ELR (cell line): ENCODE measurements at regions not wholly inside any gene's neighbourhood (a gene's known extent, or its start where the extent isn't known, plus 50 kb on each side); places are given as distances from the start of the nearest gene placed in this dataset.

Experiments used
- DNase-seq: peaks from one replicate; pipeline ENCODE4 v3.0.0-alpha.2; 2015; ENCODE audit warnings: low read depth

DNA sequence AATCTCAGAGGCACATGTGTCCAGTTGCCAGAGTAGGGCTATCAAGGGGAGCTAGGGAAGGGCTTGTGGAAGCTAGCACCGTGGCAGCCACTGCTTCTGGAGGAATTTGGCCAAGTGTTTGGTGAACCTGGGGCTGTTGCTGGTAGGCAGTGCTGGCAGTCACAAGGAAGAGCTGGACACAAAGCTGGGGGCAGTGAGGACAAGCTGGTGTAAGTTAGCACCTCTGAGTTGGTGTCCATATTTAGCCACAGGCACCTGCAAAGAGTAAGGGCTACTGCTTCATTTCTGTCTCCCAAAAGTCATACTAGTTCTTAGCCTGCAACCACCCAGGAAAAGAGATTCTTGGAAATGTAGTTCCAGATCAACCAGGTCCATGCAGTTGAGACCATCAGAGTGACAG is 359.4 kb downstream of the CSNK1G3 start:
- no peak for DNase-seq

DNA sequence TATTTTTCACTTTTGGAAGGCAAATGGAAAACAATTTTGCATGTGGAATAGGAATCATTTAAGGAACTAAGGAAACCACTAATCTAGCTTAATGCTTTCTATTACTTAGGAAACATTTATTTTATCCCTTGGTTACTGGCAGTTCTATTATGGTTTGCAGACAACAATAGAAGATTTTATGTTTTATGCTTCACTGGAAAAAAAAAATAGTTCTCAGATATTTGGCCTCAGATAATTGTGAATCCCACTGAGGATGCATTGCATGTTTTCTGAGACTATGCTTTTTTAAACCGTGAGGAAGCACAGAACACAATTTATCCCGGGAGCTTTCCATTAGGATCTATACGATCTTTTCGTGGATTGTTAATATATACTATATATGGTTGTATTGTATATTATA is 356.9 kb downstream of the CSNK1G3 start:
- no peak for DNase-seq

DNA sequence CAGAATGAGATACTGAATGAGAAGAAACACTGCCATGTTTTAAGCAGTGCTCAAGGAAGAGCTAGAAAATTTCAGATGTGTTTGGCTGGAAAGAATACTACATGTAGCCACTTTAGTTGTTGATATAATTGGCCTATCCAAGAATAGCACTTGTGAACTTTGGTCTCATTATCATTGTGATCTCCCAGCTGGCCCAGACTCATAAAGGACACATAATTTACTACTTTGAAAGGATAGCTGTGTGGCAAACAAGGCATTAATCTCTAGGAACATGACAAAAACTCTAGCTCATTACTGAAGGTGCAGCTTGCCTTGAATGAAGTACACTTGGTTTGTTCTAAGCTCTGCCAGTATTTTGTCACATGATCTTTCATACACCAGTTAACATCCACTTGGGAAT is 356.3 kb downstream of the CSNK1G3 start:
- DNase-seq, result no peak

DNA sequence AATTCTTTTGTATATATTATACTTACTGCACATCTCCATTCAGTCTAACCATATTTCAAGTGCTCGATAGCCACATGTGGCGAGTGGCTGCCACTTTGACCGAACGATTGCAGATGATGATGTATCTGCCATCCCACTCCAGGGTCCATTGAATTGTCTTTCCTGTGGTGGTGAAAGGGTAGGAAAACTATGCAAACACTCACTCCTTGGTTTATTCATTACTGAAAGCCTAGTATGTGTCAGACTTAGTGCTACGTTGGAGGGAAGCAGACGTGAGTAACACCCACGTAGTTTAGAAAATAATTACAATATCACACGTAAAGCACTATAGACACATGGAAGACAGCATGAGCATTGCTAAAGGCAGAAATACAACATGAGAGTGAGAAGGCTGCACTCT is 353.7 kb downstream of the CSNK1G3 start:
- no peak for DNase-seq

DNA sequence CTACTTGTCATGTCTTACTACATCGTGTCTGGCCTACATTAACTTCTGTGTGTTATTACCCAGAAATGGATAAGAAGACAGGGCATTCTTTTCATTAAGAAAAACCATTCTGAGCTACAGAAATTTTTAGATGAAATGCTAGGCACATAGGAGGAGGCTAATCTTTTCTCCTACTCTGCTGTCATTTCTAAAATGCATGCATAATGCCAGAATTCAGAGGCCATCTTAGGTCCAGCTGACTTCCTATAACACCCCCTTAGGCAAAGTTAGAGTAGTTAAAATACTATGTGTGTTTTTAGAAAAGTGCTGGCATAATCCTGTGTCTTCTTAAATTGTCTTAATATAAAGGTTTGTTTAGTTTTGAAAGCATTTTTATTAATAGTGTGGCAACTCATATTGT is 352.6 kb downstream of the CSNK1G3 start:
- no peak for DNase-seq

DNA sequence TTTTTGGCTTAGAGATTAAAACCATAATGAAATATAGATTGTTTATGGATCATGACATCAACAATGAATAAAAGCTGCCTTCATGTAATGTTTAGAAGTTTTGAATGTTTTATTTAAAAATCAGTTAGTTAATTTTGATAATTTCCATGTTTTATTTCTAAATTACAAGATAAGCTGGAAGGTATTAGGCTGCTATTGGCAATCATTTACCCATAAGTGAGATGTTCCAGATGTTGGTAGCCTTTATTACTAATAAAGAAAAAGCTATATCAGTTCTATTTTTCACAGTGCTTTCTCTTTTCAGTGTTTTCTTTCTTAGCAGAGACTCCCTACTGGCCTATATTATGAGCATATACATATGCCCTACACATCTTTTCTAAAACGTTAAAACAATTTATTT is 347.0 kb downstream of the CSNK1G3 start:
- no peak for DNase-seq

DNA sequence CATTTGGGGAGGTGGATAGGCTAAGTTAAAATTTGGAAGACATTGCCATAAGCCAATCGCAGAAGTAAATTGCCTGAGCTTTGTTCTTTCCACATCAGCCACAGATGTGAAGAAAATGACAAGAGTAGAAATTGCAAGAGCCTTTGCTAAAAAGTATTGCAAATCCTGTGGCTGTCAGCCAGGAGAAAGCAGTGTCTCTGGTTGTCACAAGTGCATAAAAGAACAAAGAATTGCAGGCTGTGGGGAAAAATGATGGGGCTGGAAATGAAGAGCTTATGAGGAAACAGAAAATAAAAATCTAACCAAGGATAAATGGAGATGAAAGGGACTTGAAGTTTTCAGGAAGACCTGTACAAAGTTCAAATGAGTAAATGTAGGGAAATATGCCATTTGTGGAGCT is 344.8 kb downstream of the CSNK1G3 start:
- no peak for DNase-seq

DNA sequence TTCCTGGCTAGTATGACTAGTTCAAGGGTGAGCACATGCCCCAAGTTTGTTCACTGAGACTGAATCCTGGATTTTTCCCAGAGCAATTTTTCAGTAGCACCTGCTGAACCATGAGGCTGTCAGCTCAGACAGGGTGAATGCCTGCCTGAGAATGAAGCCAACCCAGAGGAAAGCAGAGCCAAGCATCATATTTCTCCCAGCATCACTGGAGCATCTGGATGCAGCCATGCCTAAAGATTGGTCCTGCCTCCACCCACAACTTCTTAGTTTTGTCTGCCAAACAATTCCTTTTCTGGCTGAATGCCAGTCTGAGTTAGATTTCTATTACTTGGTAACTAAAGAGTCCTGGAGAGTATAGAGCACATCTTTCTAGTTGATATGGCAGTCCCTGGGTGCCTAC is 343.6 kb downstream of the CSNK1G3 start:
- no peak for DNase-seq

DNA sequence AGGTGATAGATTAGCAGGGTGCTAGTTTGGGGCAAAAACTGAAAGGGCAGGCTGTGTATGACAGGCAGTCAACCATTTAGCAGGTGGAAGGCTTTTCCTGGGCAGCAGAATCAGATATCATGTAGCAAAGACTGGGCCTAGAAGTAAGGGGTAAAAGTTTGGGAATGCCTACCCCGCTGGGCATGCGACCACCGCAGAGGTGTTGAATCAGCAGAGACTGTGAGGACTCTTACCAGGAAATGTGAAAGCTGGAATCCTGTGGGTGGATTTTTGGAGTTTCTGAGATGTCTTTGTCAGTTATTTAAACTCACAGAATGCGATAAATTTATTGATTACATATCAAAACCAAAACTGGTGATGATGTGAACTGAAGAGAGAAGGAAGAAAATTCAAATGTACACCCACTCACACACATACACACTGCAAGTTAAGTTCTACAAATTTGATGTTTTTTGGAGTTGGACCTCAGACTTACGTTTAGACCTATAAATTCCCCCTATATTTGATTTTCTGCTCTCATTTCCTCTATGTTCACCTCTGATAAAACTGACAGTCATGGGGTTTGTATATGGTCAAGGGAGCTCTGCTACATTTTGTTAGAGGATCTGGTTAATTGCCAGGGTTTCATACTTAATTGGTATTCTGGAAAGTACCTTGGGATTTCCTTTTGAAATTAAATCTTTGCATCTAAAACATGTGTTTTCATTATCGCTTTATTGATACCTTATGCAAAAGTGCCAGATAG is 333.6 kb downstream of the CSNK1G3 start:
- DNase-seq, result no peak

DNA sequence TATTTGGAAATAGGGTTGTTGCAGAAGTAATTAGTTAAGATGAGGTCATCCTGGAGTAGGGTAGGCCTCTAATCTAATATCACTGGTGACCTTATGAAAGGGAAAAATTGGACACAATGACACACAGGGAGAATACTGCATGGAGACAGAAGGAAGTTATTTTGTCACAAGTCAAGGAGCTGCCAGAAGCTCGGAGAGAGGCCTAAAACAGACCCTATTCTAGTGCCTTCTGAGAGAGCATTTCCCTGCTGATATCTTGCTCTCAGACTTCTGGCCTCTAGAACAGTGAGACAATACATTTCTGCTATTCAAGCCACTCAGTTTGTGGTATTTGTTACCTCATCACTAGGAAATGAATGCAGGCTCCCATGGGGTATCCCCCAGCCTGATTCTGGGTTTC is 332.9 kb downstream of the CSNK1G3 start:
- DNase-seq, result no peak

DNA sequence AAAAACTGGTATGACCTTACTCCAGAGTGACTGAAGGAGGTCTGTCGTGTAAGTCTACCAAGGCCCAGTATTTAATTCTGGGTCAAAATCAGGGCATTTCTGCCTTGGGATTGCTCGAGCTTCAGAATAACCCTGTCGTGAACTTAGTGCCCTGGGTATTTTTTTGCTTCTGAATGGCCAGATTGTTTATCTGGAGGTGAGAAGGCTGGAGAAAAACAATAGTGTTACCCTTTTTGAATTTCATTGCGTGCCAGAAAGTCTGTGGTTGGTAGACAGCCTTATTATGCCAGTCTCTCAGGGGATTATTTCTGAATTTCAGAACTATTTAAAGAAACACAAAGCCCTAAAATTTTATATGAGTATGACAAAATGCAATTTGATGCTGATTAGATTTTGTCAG is 323.4 kb downstream of the CSNK1G3 start:
- DNase-seq, result no peak

DNA sequence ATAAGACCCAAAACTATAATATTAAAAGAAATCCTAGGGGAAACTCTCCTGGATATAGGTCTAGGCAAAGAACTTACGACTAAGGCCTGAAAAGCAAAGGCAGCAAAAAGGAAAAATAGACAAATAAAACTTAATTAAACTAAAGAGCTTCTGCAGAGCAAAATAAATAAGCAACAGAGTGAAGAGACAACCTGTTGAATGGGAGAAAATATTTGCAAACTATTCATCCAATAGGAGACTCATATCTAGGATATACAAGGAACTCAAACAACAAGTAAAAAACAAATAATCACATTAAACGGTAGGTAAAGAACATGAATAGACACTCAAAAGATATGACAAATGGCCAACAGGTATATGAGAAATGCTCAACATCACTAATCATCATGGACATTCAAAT is 318.6 kb downstream of the CSNK1G3 start:
- DNase-seq, result no peak

DNA sequence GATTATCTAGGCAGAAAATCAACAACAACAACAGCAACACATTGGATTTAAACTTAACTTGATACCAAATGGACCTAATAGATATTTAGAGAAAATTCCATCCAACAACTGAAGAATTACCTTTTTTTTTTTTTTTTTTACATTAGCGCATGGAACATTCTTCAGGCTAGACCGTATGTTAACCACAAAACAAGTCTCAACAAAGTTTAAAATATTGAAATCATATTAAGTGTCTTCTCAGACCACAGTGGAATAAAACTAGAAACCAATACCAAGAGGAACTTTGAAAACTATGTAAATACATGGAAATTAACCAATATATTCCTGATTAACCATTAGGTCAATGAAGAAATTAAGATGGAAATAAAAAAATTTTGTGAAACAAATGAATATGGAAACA is 315.8 kb downstream of the CSNK1G3 start:
- DNase-seq, result no peak

DNA sequence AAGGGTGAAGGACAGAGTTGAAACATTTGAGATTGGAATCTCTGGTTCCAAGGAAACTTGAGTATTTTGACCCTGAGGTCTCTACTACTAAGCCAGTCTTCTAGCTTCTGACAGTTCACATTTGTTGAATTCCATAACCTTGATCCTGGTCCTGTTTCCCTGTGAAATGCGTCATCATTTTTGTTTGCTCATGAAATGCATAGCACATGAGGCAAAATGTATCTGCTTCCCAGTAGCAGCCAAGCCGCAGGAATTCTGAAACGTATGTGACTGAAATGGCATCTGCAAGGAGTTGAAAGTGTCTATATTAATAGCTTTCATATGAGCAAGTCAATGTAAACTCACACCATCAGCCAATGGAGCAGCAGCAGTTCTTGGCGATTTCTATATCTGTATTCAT is 307.9 kb downstream of the CSNK1G3 start:
- DNase-seq, result peak; percentile 94

DNA sequence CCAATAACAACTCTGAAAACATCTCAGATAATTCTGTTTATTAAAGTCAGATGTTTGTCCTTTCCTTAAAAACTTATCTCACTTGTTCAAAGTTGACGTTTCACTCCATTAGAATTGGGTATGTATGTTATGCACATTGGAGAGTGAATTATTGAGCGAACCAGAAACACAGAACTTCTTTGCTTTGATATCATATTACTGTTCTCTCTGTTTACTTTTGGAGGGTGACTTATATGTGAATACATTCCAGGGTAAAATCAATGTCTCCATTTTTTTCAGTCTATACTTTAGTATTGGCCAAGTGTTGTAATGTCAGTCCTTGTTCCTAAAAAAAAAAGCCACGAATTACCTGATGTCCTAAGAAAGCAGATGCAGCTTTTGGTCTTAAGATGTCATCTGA is 307.4 kb downstream of the CSNK1G3 start:
- peak; percentile 44 for DNase-seq

DNA sequence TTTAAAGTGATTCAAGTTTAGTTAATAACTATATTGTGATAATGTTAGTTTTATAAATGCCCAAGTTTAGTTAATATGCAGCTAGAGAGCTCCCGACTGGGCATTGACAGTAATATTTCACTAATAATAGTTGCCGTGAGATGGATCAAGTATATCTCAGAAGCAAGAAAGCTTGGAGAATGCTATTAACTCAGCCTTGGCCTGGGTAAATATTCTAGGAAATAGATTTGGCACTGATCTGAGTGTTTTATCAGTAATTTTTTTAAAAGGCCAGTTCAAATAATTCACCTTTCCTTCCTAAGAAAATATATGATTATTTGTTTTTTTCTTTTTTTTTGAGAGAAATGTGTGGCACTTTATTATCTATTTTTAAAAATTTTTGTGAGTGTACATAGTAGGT is 305.3 kb downstream of the CSNK1G3 start:
- DNase-seq, result no peak

DNA sequence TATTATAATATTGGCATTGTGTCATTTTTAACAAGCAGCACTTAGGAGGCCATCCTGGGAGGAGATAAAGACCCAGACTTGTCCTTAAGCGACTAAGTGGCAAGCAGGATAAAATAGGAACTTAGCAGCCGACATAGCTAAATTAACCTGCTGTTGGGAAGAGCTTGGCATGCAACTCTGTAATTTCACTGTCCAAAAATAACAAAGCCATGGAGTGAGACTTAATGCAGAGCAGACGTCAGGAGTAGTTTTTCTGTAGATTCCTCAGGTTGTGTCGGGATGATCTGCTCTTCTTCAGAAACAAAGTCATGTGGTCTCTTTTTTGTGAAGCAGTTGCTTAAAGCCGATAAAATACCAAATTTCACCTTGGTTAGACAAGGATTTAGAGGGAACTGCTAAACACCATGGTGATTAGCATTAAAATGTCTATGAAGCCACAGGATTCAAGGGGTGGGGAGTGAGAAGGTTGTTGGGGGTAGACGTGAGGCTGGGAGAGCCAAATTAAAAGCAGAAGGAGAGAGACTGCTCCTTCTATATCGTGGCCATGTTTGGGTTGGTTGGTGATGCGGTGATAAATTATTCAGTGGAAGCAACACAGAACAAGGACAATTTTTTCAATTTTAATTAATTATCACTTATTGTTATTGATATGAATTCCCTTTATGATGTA is 303.0 kb downstream of the CSNK1G3 start:
- DNase-seq, result no peak

DNA sequence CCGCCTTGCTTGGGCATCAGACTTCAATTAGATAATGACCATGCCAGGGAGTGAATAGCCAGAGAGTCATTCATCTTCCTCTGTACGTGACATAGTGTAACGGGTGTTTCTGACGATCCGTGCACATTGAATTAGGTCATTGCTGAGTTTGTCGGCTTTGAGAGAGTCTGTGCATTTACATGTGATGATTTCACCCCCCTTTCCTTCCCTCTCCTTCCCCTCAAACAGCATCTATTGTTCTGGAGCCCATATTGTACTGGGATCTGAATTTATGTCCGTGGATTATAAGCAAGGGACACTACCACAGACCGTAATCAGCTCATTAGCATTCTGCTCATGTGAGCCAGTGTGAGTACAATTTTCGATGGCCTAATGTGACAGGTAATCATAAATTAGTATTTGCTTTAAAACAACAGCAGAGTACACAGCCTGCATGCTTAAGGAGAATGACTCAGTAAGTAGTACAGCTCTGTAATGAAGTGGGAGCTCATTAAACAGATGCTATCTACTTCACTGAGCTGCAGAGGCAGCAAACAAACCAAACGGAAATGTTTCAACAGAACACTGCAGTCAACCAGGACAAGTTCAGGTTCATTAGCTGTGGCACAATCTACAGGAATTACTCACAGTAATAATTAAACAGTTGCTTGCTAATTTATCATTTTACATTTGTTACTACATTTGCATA is 302.1 kb downstream of the CSNK1G3 start:
- peak; percentile 81 for DNase-seq

DNA sequence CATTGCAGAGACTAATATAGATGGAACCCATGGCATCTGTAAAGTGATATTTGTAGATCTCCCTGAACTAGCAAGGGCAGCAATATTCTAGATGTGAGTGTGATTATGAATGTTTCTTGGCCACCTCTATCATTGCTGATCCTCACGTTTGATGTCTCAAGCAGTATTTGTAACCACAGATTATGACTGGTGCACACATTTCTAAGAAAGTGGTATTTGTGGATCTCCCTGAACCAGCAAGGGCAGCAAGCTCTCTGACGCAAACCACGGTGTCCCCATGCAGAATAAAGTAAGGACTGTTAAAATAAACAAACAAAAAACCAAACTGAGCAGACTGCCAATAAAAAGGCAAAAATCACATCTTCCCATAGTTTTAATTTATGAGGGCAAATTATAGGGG is 301.3 kb downstream of the CSNK1G3 start:
- peak; percentile 18 for DNase-seq

DNA sequence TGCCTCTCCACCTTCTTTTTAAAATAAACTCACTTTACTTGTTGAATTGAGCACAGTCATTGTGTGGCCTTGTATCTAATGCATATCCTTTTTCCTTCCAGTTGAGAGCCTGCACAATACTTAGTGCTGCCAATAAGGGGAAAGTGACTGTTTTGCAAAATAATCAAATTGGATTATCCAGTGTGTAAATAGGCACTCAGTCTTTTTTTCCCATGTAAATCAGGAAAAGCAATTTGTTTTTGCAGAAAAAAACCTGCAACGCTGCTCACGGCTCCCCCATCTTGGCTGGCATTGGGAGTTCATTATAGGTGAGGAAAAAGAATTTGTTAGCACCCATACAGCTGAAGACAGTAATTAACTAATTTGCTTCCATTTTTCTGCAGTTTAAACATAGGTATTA is 299.9 kb downstream of the CSNK1G3 start:
- no peak for DNase-seq

DNA sequence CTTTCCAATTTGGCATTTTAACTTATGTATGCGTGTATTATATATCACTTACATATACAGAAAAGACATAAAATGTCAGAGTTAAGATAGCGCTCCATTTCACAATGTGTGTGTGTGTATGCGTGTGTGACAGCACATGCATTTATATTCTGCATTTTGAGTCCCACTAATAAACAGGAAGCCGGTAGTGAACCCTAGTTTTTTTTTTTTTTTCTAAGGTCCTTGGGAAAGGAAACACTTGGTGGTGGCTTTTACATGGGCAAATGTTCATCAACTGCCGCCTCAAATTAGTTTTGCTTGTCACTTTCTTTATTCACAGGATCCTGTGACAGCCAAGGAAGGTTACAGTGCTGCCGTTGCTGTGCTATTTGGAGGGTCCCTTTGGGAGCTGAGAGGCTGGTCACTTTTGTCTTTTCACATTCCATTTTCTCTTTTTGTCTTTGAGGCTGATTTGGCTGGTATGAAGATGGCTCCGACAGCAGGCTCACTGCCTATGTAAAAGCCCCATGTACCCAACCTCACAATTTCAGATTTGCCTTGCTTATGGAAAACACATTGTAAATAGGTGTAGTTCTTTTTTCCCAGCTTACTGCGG is 298.9 kb downstream of the CSNK1G3 start:
- DNase-seq, result no peak

DNA sequence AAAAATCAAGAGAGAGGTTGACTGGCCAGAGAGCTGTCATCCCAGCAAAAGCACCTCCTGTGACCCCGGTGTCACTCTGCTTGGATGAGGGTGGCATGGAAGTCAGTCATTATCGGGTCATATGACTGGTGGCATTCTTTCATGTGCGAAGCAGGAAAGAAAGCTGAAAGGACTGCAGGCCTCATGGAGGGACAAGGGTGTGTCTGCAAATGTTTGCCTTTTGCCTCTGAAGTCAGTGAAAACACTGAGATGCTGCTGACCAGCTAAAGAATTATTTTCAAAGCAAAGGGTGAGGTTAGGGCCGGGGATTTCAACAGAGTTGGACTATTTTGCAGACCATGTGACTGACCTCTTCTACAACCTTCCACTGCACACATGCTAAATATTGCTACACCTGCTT is 298.3 kb downstream of the CSNK1G3 start:
- no peak for DNase-seq

DNA sequence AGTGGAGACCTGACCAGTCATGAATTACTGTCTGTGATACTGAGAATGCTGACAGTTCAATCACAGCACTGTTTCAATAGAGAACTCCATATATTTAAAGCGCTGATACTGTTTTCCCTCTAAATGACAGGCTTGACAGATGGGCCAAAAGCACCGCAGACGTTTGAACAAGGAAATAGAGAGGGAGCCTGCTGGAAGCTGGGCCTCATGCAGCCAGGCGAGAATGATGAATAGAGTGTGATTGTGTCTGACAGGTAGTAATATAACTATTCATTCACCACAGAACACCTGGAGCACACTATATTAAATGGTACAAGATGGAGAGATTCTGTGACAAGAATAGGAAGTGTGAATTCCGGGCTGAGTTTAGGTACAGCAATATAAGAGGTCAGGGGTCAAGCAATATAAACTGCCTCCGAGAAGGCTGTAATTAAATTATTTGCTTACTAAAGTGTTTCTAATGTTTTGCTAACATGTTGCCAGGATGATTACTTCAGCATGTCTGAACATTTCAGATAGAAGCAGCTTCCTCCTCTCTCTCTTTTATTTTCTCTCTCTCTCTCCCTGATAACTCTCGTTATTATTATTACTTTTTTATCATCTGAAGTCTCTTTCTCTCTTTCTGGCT is 297.7 kb downstream of the CSNK1G3 start:
- DNase-seq, result no peak
